GM21528 (cell line): ENCODE measurements at regions not wholly inside any gene's neighbourhood (a gene's known extent, or its start where the extent isn't known, plus 50 kb on each side); places are given as distances from the start of the nearest gene placed in this dataset.
A peak's percentile ranks its signal among the peaks of the same experiment; 100 is the strongest.

Experiments
- ATAC-seq: cut with Tn5 transposase; IDR thresholded peaks from one replicate; pipeline ENCODE4 v1.9.1; 2021; ENCODE audit warnings: mild to moderate bottlenecking, moderate library complexity; ENCODE audit not compliant: unreplicated experiment, low FRiP score

DNA sequence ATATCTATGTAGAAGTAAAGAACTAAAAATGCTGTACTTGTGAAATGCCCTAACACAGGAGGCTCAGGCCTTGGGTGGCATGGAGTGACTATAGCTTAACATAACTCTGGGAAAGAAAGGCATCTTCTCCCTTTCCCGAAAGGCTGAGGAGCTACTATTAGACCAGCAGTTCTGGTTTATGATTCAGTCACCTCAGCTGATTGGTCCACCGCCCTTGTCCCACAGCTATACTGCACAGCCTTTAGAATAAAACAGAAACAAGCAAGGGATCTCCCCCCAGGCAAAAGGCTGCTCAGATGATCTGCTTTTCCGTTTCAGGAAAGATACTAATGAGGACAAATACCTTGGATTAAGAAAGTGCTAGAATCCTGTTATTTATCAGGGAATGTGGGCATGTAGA lies 171.3 kb downstream of the SNCA start:
- no peak for ATAC-seq

DNA sequence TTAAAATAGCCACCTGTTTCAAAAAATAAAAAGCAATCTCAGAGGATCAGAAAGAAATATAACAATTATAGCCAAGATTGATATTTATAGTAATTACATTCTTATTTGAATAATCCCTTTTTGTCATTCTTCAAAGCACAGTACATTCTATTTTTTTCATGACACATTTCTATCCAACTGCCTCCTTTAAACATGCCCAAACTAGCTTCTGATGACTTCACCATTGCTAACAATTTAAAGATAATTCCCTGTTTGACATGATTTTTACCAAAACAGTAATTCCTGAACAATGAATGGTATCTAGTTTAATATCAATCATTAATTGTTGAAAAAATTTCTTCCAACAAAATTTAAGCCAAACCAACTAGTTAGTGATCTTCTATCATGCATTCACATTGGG lies 172.4 kb downstream of the SNCA start:
- ATAC-seq: no peak

DNA sequence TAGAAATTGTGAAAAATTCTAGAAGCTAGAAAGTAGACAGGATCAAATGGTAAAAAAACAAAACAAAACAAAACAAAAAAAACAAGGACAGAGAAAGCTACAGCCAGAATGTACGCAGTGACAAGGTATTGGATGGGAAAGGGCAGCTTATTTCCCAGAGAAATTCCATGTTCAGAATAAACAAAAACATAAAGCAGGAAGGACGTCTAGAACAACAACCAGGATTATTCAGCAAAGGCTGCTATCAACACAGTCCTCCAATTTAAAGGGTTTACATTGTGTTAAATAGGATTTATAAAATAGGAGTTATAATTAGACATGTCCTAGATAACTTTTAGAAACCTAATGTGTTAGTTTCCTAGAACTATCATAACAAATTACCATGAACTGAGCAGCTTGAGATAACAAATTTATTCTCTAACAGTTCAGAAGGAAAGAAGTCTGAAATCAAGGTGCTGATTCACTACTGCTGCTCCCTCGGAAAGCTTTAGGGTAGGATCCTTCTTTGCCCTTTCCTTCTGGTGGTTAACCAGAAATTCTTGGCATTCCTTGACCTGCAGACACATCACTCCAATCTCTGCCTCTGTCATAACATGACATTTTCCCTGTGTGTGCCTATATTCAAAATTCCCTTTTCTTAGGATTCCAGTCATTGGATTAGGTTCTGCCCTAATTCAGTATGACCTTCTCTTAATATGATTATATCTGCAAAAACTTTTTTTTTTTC lies 175.6 kb downstream of the SNCA start:
- ATAC-seq: no peak

DNA sequence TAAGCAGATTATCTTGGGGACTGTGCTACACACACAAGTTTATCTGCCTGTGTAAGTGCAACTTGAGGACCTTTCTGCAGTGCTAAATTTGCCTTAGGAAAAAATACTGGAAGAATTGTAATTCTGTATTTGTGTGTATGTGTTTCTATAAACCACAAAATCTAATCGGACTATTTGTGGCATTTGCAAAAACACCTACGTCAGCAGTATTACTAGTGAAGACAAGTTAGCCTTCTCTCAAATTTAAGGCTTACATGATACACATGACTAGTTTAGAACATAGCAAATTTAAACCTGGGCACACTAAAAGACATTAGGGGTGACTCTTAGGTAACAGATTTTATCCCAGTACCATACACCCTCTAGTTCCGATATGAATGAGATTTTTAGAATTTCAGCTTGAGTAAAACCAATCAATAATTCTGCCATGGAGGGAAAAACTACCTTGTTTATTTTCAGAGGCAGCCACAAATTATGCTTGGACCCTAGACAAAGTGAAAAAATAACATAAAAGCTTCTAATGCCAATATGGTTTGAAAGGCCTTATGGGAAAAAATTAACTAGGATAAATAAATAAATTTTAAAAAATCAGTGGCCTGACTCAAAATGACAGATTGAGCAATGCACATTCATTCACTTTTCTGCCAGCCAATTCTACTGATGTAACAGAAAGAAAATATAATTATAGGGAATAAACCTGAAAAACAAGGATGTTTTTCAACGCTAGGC lies 176.4 kb downstream of the SNCA start:
- ATAC-seq: no peak

DNA sequence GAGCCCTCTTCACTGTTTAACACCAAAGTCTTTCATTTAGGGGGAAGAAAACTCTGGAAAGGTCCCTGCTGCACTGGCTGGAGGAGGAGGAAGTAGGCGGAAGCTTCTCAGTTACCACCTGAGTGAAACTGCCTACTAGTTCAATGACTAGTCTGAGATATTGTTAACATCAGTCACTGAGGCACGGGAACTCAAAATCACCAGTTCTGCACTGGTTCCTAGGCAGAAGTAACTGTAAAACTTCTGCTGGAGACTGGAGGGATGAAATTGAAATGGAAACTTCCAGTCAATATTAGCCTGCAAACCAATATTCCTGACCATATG lies 178.3 kb downstream of the SNCA start:
- ATAC-seq: peak; percentile 83

DNA sequence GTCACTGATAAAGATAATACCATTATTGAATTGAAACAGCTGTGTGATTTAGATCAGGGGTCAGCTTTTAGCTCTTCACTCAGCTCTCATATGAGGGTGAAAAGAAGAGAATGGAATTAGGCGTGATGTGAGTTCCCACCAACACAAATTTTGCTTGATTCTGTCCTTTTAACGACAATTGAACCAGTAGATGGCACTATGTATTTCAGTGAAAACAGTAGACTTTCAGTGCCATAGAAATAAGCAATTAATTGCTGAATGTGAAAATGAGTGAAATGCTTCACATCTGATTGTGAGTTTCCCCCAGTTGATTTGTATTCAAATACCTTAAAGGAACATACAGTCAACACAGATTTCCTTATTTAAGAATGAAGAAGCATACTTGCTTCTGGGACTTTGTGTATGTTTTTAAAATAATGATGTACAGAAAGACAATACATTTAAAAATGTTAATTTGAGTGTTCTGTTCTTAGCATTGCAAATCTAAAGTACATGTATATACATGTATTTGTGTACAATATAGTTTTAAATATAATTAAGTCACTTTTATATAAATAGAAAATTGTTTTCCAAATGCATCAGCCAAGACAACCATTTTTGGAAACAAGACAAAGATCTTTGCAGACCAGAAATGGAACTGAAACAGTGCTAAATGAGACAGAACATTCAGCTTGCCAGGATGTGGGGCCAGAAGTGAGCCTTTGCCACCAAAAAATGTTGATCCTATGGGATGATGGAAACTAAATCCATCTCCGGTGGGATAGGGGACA lies 178.8 kb downstream of the SNCA start:
- peak; percentile 84 for ATAC-seq

DNA sequence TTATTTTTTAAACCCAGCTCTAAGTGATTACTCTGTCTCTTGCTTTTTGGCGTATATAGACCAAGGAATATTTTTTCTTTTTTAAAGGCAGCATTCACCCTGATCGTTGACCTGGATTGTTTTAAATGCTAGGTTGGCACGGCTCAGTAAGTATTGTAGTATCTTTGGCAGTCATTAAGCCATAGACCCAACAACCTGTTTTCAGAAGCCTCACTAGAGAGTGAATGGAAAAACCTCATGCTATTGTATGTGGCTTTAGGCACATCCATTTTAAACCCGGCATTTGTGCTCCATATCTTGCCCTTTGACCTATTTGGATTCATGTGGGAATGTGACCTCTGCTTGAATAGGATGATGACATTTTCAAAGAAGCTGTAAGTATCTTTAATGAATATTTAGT lies 183.9 kb downstream of the SNCA start:
- ATAC-seq: no peak

DNA sequence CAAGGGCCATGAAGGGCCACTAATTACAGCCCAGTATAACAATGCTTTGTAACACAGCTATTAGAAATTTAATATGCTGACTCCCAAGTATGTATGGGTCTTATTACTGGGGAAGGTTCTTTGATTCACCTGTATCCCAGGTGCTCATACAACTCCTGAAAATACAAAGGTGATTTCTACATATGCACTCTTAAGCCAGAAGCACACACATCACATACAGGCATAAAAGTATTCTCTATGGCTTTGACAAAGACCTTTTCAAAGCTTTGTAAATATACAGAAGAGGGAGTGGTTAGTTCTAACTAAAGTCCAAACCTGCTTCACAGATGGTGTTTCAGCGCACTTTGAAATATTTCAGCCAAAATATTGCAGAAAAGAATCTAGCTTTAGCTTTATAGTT lies 191.5 kb downstream of the SNCA start:
- ATAC-seq: no peak

DNA sequence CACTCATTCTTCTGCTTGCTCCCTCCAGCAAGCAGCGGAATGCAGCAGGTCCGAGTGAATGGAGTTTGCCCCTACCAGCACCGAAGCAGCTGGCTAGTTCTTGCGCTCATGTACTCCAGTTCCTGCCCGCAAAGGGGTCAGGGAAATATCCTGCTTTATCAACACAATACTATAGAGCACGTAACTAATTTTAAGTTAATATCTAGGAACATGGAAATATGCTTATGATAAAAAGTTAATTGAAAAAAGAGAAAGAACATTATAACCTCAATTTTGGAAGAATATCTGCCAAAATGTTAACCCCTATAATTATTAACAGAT lies 195.6 kb downstream of the SNCA start:
- ATAC-seq: no peak

DNA sequence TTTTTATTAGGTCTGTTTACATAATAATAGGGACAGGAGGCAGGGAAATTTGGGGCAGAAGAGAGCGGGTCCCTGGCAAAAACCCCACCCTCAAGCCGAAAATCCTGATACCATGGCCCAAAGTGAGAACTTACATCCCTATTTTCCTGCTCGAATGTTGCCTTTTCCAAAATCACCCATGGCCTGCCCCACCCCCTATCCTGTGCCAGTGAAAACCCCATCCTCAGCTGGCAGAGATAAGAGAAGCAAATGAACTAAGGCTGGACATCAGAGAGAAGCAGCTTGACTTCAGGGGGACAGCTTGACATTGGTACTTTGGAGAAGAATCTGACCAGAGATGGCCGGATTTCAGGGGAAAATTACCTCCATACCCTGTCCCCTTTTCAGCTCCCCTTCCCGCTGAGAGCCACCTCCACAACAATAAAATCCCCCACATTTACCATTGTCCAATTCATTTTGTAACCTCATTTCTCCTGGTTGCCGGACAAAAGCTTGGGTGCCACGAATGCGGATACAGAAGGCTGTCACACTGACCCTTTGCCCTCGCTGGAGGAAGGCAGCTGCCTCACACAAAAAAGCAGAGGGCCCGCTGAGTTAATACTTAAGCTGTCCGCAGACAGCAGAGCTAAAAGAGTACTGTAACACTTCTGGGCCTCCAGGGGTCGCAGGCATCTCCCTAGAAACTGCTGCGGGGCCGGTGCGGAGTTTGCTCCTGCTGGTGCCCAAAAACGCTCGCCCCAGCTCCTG lies 196.2 kb downstream of the SNCA start:
- ATAC-seq: no peak

DNA sequence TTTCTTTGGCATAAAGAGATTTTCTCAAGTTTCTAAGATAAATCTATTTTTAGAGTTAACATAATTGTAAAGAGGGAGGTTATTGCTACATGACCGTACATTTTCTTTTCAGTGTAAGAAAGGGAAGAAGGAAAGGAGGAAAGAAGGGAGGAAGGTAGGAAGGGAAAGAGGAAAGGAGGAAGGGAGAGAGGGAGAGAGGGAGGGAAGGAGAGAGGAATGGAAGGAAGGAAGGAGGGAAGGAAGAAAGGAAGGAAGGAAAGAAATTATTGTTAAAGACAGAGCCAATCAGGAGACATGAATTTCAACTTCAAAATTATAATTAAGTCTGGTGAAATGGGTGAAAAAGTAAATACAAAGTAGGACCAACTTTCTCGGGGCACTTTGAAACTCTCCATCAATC lies 197.6 kb downstream of the SNCA start:
- ATAC-seq: no peak

DNA sequence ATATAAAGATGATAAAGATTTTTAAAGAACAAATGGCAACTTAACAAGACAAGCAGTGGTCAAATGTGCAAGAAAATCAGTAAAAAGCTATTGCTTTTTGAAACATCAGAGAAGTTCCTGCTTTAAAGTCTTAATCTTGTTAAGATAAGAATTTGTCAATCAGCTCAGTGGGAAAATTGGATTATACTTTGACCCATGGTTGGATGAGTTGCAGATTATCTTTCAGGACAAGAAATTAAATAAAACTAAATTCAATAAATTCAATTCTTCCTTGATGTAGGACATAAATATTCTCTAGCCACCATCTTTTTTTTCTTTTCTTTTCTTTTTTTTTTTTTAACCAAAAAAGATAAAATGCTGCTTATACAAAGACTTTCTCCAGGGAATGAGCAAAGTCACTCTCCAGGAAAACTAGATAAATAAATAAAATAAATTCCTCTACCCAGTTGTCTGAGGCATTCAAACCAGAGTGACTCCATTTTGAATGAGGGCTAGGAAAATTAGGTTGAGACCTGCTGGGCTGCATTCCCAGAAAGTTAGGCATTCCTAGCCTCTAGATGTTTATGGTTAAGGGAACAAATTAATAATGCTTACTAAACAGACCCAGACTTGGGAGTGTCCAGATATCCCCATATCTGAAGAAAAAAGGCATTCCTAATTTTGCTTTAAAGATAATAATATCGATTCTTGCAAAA lies 211.2 kb downstream of the SNCA start:
- no peak for ATAC-seq

DNA sequence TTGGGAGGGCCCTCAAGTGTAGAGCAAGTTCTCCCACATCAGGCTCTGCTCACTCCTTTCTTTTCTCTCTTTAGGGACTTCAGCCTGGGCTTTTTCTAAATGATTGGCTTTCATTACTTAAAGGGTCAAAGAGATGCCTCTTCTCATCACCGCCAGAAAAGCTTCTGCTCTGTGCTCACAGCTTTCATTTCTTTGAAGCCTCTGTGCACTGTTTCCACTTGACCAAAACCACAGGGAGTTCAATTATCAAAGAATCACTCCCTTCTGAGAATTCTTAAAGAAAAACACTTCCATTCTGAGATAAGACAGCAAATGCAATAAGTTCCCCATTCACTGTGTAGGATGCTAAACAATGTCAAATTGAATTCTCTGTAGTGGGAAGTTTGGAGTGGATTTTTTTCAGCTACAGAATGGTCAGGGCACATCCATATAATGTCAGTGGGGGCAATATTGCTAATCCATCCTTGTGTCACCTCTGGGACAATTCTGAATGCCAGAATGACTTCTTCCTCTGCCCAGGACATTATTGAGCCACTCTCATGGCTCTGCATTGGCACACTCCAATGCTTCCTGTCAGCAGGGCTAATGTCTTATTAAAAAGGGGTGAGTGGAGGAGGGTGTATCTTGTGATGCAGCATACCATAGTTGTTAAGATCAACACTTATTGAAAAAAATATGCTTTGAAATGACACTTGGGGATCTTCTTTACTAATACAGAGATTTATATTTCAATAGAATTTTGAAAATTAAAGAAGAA lies 217.6 kb downstream of the SNCA start:
- ATAC-seq: no peak

DNA sequence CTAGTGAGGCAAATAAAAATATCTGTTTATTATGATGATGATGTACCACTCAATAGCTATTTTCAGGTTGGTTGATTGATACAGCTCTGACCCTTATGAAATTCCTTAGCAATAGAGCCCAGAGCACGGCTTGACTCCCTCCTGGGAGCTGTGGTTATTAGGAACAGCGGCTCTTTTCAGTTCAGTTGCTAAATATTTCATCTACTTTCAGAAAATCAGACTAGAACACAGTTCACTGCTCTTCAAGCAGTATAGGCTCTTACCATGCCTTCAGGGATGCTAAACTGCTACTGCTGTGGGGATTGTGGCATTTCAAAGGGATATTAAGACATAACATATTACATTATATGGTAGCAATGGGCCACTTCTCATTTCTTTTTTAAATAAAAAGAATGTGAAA lies 218.8 kb downstream of the SNCA start:
- ATAC-seq: no peak

DNA sequence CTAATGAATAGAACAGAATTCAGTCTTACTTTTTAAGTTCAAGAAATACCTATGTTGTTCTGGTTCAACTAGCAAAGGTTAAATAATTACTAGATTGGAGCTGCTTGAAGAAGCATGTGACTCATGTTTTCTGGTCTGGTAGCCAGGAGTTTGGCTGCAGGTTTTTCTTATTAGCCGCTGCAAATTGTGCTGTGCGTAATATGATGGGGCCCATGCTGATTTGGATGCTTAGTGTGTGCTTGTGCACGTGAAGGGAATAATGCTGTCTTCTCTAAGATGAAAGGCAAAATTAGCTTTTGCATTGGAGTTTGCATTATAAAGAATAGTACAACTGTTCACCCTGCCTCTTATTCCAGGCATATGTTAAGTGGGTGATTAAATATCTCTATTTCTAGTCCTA lies 219.6 kb downstream of the SNCA start:
- no peak for ATAC-seq

DNA sequence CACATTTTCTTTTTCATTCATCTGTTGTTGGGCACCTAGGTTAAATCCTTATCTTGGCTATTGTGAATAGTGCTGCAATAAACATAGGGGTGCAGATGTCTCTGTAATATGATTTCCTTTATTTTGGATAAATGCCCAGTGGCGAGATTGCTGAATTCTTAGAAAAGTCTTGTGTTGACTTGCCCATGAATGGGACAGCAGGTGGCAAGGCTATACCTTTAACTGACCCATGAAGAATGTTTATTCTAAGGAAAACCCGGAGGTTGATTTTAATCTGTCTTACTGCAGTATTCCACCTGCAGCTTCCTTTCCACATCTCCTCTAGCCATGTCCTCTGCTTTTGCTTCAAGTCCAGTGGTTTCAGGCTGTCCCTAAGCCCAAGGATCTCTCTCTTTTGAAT lies 220.6 kb downstream of the SNCA start:
- ATAC-seq: no peak

DNA sequence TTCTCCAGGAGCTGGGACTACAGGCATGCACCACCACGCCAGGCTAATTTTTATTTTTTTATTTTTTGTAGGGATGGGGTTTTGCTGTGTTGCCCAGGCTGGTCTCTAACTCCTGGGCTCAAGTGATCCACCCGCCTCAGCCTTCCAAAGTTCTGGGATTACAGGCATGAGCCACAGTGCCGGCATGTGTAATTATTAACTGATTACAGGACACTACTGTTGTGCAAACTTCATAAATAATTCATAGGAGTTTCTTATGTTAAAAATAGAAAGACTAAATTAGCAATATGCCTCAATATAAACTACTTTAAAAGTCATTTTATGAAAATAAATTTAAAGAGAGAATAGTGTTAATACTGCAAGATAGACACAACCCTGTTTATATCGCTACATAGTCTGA lies 221.9 kb downstream of the SNCA start:
- no peak for ATAC-seq

DNA sequence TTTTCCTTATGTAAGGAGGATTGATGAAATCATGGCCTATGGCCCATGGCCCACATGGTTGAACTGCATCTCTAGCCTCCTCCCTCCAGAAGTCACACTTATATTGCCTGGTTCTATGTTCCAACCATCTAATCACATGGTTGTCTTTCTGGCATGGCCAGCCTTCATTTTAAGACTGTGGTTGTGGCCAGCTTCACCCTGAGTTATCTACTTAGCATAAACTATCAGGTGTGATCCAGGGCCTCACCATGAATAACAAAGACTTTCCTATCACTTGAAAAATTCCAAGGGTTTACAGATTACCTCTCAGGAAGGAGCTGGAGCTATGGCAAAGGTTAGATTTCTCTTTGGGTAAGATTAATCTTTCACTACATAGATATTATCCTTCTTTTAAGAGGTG lies 222.8 kb downstream of the SNCA start:
- ATAC-seq: no peak

DNA sequence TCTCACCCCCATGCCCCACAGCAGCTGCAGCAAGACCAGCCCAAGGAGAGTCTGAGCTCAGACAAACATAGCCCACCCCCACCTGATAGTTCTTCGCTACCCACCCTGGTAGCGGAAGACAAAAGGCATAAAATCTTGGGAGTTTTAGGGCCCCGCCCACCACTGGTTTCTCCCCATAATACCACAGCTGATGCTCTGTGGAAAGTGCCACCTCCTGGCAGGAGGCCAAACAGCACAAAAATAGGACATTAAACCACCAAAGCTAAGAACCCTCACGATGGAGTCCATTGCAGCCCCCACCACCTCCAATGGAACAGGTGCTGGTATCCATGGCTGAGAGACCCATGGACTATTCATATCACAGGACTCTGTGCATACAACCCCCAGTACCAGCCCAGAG lies 226.7 kb downstream of the SNCA start:
- ATAC-seq: no peak

DNA sequence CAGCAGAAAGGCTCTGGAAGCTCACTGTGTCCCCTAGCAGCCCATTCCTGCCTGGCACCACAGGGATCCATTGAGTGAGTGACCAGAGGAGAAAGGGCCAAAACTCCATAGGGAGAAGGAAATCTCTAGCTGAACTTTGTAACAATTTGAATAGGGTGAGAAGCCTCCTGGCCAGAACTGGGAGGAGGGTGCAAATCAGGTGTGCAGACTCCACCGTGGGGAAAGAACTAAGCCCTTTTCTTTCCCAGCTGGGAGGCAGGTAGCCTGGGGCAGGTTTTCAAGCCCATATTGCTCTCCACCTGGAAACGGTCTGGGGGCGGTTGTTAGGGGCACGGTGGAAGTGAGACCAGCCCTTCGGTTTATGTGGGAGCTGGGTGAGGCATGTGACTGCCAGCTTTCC lies 227.2 kb downstream of the SNCA start:
- ATAC-seq: no peak
